ENCODE measurements at regions not wholly inside any gene's neighbourhood (a gene's known extent, or its start where the extent isn't known, plus 50 kb on each side); places are given as distances from the start of the nearest gene placed in this dataset.
A peak's percentile ranks its signal among the peaks of the same experiment; 100 is the strongest.
"Not testable (repeated sequence)": the region's sequence is repeated elsewhere in the genome, so short reads cannot be mapped to it uniquely, and the experiment has no call there.

DNA sequence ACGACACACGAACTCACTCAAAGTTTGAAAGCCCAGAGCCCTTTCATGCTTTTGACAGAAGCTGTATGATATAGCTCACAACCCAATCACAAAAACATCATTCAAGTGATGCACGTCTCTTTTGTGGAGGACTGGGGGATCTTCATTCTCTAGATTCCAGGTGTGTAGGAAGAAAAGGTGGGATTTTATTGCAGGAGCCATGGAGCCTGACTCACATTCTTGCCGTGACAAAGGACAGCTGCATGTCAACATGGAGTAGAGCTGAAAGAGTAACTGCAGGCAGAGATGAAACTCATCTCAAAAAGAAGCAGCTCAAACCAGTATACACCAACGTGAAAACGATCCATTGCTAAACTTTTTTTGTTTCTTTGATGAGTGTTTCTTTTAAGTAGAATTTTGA, 50.9 kb upstream of the PDE1A start:
- DNase-seq = peak; percentile 58

DNA sequence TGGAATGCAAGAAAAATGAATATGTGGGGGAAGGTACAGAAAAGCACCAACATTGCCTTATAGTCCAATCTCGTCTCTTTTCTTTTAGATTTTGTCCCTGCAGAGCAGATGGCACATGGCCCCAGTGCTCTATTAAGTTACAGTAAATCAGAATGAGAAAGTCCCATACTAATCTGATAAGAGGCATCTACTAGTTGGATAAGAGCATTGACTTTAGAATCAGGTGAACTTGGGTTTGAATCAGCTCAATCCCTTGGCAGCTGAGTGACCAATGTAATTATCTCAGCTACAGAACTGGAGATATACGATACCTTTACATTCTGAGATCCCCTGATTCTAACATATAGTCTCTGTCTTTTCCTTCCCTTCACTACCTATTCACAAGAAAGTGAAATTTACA, 54.8 kb upstream of the PDE1A start:
- no peak for DNase-seq

DNA sequence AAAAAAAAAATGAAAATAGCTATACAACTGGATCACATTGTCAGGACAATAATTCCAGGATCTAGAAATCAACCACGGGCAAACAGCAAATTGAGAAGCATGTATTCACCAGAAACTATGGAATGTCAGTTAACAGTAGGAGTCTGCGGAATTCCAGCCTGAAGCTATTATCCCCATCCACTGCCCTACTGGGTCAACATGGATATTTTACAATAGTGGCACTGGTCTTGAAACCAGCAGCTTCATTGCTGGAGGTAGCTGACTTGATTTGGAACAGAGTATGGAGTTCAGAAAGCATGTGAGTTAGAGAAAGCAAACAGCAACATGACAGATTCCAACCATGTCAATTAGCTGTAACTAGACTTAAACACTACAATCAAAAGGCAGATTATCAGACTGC, 55.7 kb upstream of the PDE1A start:
- peak; percentile 64 for DNase-seq

DNA sequence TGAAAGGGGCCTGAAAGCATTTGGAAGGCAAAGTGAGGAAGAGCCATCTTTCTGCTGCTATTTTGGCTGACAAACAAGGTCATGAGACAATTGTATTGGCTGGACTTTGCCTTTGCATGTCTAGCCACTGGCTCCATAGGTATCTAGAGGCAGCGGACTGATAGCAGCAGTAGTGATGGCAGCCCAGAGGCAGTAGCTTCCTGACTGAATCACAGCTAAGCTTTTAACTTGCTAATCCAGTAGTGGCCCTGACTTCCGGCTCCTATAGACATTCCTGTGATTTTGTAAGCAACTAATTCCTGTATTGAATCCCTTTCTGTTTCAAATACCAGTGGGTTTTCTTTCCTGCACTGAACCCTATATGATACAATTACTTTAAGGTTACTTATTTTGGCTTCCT, 69.8 kb upstream of the PDE1A start:
- DNase-seq = peak; percentile 65

DNA sequence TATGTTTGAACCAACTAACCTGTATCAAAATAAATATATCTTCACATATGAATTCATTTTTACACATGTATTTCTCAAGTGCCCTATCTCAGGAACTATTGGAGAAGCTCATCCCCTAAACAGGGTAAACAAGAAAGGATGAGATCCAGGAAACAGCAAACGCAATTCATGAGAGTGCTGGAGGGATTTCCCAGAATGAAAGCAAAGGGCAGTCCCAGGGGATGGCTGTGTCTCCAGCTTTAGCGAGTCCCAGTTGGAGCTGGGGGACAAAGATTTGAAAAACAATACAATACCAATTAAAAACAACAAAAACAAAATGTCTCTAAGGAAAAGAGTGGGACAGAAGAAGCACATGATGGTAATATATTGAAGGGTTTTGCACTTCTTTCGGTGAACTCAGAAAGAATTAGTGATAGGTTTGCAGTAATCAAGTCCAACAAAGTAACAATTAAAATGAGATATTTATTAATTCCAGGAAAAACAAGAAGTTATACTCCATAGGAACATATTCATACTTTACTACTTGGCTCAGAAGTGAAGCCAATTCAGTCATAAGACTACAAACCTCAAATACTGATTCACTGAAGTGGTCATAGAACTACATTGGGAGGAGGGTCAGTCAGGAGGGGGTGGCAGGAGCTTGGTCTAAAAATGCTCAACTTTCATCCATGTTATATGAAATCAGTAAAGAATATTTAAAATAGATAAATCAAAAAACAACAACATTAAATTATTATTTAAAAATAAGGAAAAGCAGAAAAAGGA, 73.1 kb upstream of the PDE1A start:
- DNase-seq = no peak

DNA sequence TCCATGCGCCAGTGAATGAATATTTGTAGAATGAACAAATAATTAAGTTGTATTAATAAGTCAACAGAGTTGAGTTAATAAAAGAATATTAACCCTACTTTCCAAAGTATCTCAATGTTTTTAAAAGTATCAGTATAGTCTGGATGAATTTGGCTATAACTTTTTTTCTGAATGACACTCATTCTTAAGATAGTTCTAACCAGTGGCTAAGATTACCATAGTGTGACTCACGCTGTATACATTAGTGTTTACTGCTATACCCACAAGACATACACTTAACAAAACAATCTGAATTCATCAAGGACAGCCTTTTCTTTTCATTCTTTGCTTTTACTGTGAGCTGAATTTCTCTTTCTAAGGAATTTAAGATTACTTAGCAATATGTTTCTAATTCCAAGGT, 77.0 kb upstream of the PDE1A start:
- DNase-seq = no peak

DNA sequence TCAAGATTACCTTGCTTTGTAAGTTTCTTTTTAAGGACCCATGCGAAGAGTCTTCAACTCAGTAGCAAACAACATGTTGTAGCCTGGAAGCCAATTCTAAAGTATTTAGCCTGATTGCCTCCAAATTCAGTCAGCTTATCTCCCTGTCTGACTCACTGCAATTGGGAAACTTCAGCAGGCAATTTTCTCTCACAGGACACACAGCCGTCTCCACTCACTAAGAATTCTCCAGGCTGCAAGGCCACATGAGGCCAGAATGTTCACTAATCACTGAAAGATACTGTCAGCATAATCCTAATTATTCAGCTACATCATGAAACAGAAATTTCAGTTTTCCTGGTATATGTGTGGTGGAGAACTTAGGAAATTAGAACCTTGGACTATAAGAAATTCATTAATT, 78.1 kb upstream of the PDE1A start:
- DNase-seq = peak; percentile 86

DNA sequence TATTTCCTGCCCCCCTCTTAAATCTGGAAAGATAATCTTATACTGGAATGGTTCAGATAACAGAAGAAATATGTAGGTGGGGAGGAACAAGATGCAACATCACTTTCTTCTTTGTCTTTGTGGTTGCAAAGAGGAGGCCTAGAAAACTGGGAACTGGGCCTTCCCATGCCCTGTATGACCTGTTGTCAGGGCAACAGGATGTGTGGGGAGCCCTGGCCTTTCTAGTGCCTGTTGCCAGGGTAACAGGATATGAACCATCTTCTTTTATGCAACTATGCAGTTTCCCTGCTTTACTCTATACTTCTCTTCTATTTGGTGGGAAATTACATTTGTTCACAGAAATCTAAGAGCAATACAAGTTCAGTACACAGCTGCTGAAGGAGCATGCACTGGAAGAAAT, 79.8 kb upstream of the PDE1A start:
- DNase-seq = no peak

DNA sequence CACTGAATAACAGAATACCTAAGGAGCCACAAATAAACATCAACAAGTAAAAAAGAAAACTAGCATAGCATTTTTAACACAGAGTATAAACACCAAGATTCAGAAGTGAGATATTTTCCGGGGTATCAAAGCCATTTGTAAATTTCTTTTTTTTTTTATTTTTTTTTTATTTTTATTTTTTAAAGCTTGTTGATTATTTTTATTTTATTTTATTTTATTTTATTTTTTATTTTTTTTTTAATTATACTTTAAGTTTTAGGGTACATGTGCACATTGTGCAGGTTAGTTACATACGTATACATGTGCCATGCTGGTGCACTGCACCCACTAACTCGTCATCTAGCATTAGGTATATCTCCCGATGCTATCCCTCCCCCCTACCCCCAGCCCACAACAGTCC, 81.7 kb upstream of the PDE1A start:
- DNase-seq = not testable (repeated sequence)

DNA sequence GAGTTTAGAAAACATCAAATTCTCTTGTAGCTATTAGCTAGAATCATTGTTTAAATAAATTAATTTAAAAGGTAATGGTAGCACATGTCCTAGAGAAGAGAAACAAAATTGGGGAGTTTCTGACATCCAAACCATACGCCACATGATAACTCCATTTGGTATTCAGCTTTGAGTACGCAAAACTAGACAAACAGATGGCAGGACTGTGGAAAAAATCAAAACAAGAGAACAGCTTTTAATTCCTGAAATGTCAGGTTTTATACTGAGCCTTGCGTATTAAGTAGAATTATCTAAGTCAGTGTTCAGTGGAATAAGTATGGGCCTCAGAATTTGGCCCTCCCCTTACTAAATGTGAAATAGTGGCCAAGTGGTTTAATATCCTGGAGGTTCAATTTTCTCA, 82.4 kb upstream of the PDE1A start:
- no peak for DNase-seq

DNA sequence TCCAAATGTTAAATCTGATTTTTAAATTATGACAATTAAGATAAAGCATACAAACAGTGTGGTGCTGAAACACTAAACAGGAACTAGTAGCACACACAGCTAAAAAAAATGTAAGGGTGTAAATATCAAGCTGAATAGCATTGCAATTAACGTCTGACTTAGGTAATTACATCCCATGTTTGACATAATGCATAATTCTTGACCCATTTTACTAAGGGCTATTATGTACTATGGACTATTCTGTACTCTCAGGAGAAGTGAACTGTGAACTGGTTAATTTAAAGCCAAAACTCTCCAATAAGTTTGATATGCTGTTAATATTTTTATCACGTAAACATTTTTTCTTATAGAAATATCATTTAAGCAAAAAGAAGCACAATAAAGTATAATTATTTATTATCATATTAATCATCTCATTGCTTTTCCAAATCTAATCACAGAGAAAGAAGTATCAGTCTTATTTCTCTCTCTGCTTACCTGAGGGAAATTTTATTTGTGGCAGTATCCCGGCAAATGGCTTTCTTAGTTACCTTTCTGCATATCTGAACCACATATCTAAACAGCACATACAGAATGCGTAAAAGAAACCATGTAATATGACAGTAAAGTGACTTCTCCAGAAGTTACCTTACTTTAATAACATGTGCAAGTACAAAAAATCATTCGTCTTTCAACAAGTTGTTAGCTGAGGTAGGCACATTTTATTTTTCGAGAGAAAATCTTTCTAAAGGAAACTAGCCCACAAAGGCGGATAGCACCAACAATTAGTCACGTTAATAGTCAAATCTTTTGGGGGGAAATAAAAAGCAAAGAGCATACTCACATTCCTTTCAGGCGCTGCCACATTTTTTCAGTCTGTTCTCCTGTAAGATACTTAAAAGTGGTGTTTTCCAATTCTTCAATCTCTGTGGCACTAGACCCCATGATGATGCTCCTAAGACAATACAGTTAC, 94.9 kb upstream of the PDE1A start:
- DNase-seq = no peak

DNA sequence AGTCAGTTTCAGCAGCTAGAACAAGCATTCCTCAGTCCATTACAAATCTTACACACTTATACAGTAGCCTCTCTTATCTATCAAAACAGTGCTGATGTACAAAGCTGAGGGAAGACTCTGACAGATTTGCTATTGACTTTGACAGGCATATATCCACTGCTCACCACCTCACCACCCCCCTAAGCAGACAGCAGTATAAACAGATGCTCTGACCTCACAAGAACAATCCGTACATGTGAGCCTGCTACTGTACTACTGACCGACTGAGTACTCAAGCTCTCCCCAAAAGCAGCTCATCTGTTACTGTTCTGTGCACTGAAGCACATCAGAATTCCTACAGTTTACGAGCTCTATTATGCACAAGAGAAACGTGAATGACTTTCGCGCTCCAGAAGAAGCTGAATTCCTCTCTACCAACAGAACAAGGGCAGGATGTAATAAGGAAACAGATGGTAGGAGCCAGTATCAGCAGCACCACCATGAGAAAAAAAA, 95.6 kb upstream of the PDE1A start:
- peak; percentile 59 for DNase-seq

DNA sequence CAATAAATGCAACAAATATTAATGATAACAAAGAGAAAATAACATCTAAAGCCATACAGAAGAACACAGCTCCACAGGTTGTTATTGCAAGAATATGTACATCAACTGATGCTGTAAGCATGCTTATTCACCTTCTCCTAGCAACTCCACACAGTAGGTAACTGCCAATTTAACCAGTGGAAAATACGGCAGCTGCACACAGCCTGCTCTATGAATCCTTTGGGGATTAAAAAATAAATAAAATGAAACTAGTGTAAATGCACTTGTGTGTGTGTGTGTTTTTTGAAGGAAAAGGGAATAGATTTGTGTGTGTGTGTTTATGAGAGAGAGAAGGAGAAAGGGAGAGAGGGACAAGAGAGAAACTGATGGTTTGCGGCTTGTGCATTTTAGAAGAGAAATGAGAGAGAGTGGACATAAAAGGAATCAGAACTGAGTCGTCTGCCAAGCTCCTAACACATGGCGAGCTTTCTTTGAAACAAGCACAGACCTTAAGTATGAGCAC, 96.2 kb upstream of the PDE1A start:
- no peak for DNase-seq

DNA sequence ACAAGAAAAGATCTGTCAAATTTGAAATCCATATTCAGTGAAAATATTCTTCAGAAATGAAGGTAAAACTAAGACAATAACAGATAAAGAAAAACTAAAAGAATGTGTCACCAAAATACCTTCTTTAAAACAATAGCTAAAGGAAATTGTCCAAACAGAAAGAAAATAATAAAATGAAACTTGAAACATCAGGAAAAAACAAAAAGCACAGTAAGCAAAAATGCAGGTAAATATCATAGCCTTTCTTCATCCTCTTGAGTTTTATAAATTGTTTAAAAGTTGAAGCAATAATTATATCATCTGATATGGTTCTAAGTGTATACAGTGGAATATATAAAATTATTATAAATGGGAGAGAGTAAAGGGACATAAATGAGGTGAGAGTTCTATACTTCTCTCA, 103.8 kb upstream of the PDE1A start:
- DNase-seq = no peak

DNA sequence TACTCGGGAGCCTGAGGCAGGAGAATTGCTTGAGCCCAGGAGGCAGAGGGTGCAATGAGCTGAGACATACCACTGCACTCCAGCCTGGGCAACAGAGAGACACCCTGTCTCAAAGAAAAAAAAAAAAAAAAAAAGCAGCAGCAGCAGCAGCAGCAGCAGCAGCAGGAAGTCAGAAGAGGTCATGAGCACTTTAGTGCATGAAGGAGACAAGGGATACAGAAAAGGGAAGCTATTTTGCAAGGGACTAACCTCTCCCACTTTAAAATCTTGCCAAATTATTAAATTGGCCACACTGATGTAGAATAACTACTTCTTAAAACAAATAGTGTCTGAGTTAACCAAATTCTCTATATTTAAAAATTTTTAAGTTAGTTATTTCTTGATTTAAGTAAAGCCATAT, 113.4 kb upstream of the PDE1A start:
- no peak for DNase-seq

DNA sequence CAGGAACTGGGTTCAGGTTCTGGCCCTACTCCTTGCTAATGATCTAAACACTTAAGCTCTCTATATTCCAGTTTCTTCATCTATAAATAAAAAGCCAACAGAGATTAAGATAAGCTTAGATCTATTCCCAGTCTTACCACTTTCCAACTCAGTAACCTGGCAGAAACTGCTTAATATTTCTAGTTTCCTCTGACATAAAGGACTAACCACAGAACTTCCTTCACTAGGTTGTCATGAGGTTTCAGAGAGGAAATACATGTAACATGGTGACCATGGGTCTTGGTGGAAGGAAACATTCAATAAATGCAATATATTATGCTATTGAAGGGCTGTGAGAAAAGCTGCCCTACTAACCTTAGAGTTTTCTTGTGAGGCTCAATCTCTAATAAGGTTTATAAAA, 114.4 kb upstream of the PDE1A start:
- DNase-seq = no peak

DNA sequence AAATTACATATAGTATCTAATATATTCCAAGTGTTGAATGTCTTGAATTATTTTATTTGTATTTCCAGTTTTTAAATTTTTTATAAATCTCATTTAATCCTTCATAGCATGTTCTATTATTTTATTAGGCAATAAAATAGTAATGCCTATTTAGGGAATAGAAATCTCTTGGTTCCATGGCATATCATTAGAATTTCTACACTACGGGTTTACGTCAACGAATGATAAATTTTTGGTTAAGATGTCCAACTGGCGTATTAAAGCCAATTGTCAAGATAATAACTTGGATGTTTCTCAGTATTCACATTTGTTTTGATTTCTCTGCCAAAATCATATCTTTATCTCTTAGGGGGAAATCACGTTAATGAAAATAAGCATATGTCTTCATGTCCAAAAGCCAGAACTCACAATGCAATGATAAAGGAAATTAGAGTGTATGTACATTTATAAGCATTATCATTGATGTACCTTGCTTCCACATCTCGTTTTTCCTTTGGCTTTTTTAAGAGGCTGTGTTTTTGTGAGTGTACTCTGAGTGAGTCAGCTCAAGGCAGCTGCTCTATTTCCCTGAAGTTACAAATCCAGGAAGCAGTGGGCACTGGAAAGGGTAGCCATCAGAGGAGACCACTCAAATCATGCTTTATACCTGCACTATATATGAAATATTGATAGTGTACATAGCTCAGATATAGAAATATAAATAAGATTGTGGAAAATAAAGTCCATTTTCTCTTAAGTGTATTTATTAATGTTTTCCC, 115.8 kb upstream of the PDE1A start:
- no peak for DNase-seq

DNA sequence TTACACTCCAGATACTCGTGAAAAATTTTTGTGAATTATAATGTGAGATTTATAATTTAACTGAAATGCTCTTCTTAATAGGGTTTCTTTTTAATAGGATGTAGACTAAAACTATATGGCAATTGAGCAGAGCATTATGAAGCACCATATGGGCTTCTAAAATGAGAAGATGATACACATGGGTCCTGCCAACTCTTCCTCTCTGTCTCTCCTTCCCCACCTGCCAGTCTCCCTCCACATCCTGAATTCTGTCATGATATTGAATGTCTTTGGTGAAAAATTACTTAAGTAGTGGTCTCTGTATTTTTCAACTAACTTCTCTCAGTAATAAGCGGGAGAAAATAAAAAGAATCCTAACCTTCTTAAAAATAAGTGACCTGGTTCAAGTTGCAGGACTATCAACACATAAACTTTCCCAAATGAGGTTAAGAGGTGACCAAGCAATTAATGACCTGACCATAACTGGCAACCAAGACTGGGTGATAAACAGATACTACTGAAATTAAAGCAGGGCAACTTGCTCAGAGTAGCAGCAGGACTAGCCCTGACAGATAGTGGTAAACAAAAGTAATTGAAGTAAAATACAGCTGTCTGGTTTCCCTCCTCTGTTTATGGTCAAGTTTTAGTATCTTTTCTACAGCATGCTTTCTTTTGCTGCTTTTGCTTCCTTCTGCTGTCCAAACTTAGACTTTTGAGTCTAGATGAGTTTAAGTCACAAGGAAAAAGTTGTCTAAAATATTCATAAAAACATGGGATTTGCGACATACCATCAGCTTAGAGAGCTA, 117.1 kb upstream of the PDE1A start:
- no peak for DNase-seq

DNA sequence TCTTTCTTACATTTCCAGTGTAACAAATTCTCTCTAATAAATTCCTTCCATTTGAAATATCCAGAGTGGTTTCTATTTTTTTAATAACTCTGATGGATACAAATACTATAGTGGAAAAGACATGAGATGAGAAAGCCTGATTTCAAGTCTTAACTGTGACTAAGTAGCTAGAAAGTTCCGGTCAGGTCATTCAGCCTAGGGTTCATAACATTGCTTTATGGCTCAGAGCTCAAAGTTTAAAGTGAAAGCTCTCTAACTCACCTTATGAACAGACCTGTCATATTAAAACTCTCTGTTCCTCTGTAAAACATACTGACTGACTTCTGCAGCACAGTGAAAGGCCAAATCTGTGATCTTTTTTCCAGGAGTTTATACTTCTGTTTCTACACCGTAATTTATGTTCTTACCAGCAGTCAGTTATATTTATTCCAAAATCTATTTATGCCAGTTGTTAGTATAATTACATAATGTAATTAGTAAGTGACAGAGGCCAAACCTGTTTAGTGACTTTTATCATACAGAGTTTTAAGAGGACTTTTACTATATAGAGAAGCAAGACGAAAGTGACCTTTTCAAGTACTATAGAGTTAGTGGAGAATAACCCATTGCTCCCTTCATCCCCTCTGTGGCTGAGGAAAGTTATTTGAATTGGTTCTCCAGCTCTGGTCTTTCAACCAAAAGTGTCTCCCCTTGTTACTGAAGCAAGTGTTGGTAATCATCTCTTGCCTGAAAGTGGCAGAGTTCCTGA, 118.8 kb upstream of the PDE1A start:
- no peak for DNase-seq

DNA sequence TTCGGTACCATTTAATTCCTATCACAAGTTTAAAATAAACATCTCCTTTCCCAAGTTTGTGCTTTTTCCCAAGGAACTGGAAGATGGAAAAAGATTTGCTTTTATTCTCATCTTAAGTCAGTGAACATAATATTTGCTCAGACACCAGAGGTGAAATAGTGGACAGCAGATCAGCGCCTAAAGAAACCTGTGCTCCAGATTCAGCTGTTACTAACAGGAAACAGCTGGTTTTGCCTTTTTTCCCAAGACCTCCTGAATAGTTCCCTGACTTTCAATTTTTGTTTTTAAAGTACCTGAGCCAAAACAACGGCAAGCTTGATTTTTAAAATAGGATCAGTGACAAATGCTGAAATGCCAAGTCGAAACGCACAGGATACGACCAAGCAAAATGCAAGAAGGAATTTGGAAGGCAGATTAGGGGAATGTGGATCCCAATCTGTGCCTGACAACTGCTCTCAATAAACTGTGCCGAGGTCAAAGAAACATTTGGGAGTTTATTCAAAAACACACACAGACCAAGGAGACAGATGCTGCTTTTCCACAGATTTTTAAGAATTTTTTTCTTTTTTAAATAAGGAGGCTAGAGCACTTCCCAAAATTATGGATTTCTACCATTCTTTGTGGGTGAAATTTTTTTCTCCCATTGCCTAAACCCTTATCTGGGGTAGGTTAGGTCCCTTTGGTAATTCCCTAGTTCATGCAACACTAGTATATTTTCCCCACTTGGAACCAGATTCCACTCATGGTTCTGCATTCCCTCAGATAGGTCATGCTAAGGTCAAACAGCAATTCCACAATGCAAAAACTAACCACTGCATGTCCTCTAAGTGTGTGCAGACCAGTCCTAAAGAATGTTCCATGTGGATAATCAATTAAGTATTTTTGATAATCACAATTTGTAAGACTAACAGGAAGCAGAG, 121.5 kb upstream of the PDE1A start:
- DNase-seq = no peak

Measured in islet precursor cell (in vitro differentiated cells).